H1 (cell line): ENCODE measurements at regions not wholly inside any gene's neighbourhood (a gene's known extent, or its start where the extent isn't known, plus 50 kb on each side); places are given as distances from the start of the nearest gene placed in this dataset.

Experiments used
- CTCF ChIA-PET: fragments of 300-600 bp; sonication (Branson Sonifier 250); formaldehyde crosslinking; loops from one replicate; lab custom pipeline; 2021; ENCODE audit not compliant: partially characterized antibody; lab: Charles Lee
- POLR2A ChIA-PET: fragments of 300-600 bp; sonication (Branson Sonifier 250); formaldehyde crosslinking; loops from one replicate; lab custom pipeline; 2021; ENCODE audit warnings: inconsistent platforms; ENCODE audit not compliant: partially characterized antibody; lab: Charles Lee
- DNase-seq, 2 experiments: peaks; one replicate each; pipeline versions ENCODE4 v3.0.0 to v3.0.0-alpha.2; 2010 to 2022; ENCODE audit warnings: low spot score in 2 of 2, low read depth in 1 of 2, mixed read lengths in 1 of 2
- FAIRE-seq: peaks from 2 replicates; lab custom pipeline; 2011; peaks lifted over from hg19 to GRCh38; lab: Jason Lieb, UNC
- H2AFZ ChIP-seq: 2 replicates; pipeline ENCODE4 v1.8.1; 2012; ENCODE audit warnings: low read length, inconsistent platforms
- H2AK5ac ChIP-seq: 2 replicates; pipeline ENCODE4 v1.6.1; 2013; ENCODE audit warnings: low read depth, low read length
- H2BK120ac ChIP-seq: replicated peaks from 2 replicates; pipeline ENCODE3; 2013; ENCODE audit warnings: low read depth, low read length, inconsistent platforms
- H2BK12ac ChIP-seq: 2 replicates; pipeline ENCODE4 v1.6.1; 2013; ENCODE audit warnings: low read depth, low read length
- H2BK15ac ChIP-seq: 2 replicates; pipeline ENCODE4 v1.6.1; 2013; ENCODE audit warnings: low read length
- H2BK20ac ChIP-seq: 2 replicates; pipeline ENCODE4 v1.6.1; 2013; ENCODE audit warnings: low read length
- H2BK5ac ChIP-seq: 2 replicates; pipeline ENCODE4 v1.6.1; 2013; ENCODE audit warnings: low read depth, low read length
- H3K14ac ChIP-seq: 2 replicates; pipeline ENCODE4 v1.6.1; 2013; ENCODE audit warnings: inconsistent platforms; ENCODE audit not compliant: insufficient read length
- H3K18ac ChIP-seq: 2 replicates; pipeline ENCODE4 v1.6.1; 2013; ENCODE audit warnings: low read length; ENCODE audit errors: extremely low read depth
- H3K23ac ChIP-seq: 2 replicates; pipeline ENCODE4 v1.6.1; 2013; ENCODE audit warnings: inconsistent platforms; ENCODE audit not compliant: insufficient read length
- H3K23me2 ChIP-seq: 2 replicates; pipeline ENCODE4 v1.6.1; 2013; ENCODE audit warnings: low read depth, low read length
- H3K27ac ChIP-seq: 2 replicates; pipeline ENCODE4 v1.6.1; 2011; ENCODE audit warnings: low read depth, low read length, inconsistent platforms
- H3K27me3 ChIP-seq, 4 experiments: replicated peaks in 1 of 4; 1 replicate in 1 of 4; 2 replicates in 3 of 4; pipeline versions ENCODE4 v1.6.1 to v1.8.1; 2011 to 2013; ENCODE audit warnings: low read length in 3 of 4, mild to moderate bottlenecking in 3 of 4, inconsistent platforms in 2 of 4, mixed read lengths in 2 of 4, moderate library complexity in 1 of 4; ENCODE audit not compliant: control insufficient read depth in 3 of 4, insufficient read depth in 3 of 4; ENCODE audit errors: extremely low read depth in 1 of 4
- H3K36me3 ChIP-seq, 4 experiments: 2 replicates each; pipeline versions ENCODE4 v1.6.1 to v1.8.1; 2011 to 2013; ENCODE audit warnings: mild to moderate bottlenecking in 4 of 4, low read length in 3 of 4, moderate library complexity in 2 of 4, control low read depth in 1 of 4, inconsistent platforms in 1 of 4; ENCODE audit not compliant: insufficient read depth in 4 of 4, control insufficient read depth in 2 of 4
- H3K4ac ChIP-seq: replicated peaks from 2 replicates; pipeline ENCODE3; 2013; ENCODE audit warnings: low read length, low read depth, mixed read lengths, inconsistent platforms; ENCODE audit not compliant: insufficient read length
- H3K4me1 ChIP-seq, 4 experiments: replicated peaks in 1 of 4; 1 replicate in 1 of 4; 2 replicates in 3 of 4; pipeline versions ENCODE4 v1.6.1 to v1.8.1; 2011 to 2013; ENCODE audit warnings: low read length in 3 of 4, inconsistent platforms in 2 of 4, mixed read lengths in 1 of 4; ENCODE audit not compliant: insufficient read depth in 4 of 4, control insufficient read depth in 3 of 4
- H3K4me2 ChIP-seq, 2 experiments: 2 replicates each; pipeline versions ENCODE4 v1.6.1 to v1.8.1; 2011 to 2013; ENCODE audit warnings: low read depth in 2 of 2, low read length in 2 of 2, control low read depth in 1 of 2, inconsistent platforms in 1 of 2, mild to moderate bottlenecking in 1 of 2; ENCODE audit not compliant: insufficient read depth in 1 of 2
- H3K4me3 ChIP-seq, 4 experiments: fragments of 200-600, 300-600 bp in 1 of 4; sonication (generic), shearing (Covaris generic), sonication (Bioruptor Twin) in 1 of 4; 2 replicates each; pipeline versions ENCODE4 v1.5.1 to v1.8.1; 2011 to 2016; ENCODE audit warnings: low read length in 4 of 4, low read depth in 3 of 4, control low read depth in 2 of 4, inconsistent platforms in 2 of 4, mild to moderate bottlenecking in 2 of 4, mixed read lengths in 1 of 4, moderate library complexity in 1 of 4; ENCODE audit not compliant: insufficient read depth in 2 of 4; ENCODE audit errors: extremely low read depth in 1 of 4
- H3K56ac ChIP-seq: replicated peaks from 2 replicates; pipeline ENCODE3; 2013; ENCODE audit warnings: low read depth, mild to moderate bottlenecking, mixed read lengths, low read length, inconsistent platforms; ENCODE audit not compliant: insufficient read length
- H3K79me1 ChIP-seq: 2 replicates; pipeline ENCODE4 v1.6.1; 2013; ENCODE audit warnings: low read depth, low read length, control low read depth
- H3K79me2 ChIP-seq, 2 experiments: 2 replicates each; pipeline versions ENCODE4 v1.6.1 to v1.8.1; 2012 to 2013; ENCODE audit warnings: low read length in 2 of 2, mild to moderate bottlenecking in 2 of 2, inconsistent platforms in 1 of 2; ENCODE audit not compliant: insufficient read depth in 2 of 2, control insufficient read depth in 1 of 2
- H3K9ac ChIP-seq, 4 experiments: replicated peaks in 1 of 4; 1 replicate in 1 of 4; 2 replicates in 3 of 4; pipeline versions ENCODE4 v1.6.1 to v1.8.1; 2011 to 2013; ENCODE audit warnings: low read depth in 3 of 4, low read length in 3 of 4, control low read depth in 2 of 4, mild to moderate bottlenecking in 2 of 4, moderate library complexity in 2 of 4, inconsistent platforms in 1 of 4; ENCODE audit errors: extremely low read depth in 1 of 4
- H3K9me3 ChIP-seq, 2 experiments: 2 replicates each; pipeline versions ENCODE4 v1.6.1 to v1.8.1; 2012 to 2013; ENCODE audit warnings: mild to moderate bottlenecking in 2 of 2, moderate library complexity in 2 of 2, control low read depth in 1 of 2, inconsistent platforms in 1 of 2, low read depth in 1 of 2, low read length in 1 of 2, mixed read lengths in 1 of 2; ENCODE audit not compliant: insufficient read depth in 2 of 2
- H4K20me1 ChIP-seq, 2 experiments: replicated peaks in 1 of 2; 2 replicates each; pipeline versions ENCODE3 to v1.8.1; 2011 to 2013; ENCODE audit warnings: inconsistent platforms in 2 of 2, low read length in 2 of 2, mild to moderate bottlenecking in 1 of 2; ENCODE audit not compliant: insufficient read depth in 2 of 2, control insufficient read depth in 1 of 2
- H4K5ac ChIP-seq: 2 replicates; pipeline ENCODE4 v1.6.1; 2013; ENCODE audit warnings: low read length, low read depth, mixed read lengths, inconsistent platforms; ENCODE audit not compliant: insufficient read length
- H4K8ac ChIP-seq: 2 replicates; pipeline ENCODE4 v1.8.0; 2013; ENCODE audit warnings: mild to moderate bottlenecking, moderate library complexity, low read length, inconsistent platforms; ENCODE audit not compliant: insufficient read depth; ENCODE audit errors: extremely low read depth
- H4K91ac ChIP-seq: replicated peaks from 2 replicates; pipeline ENCODE3; 2013; ENCODE audit warnings: low read length, mixed read lengths, inconsistent platforms; ENCODE audit not compliant: insufficient read length
- CHD1 ChIP-seq: IDR thresholded peaks from 2 replicates; pipeline ENCODE4 v1.6.1; 2012; ENCODE audit warnings: low read depth, low read length, improper control_type of control experiment
- GABPA ChIP-seq: IDR thresholded peaks from 2 replicates; pipeline ENCODE4 v1.6.1; 2011; ENCODE audit warnings: mild to moderate bottlenecking, low read length, moderate library complexity, borderline replicate concordance; ENCODE audit not compliant: insufficient read depth
- JUND ChIP-seq: IDR thresholded peaks from 2 replicates; pipeline ENCODE4 v1.6.1; 2011; ENCODE audit warnings: mild to moderate bottlenecking, improper control_type of control experiment, low read length
- KDM1A ChIP-seq: fragments of 200-600, 300-600 bp; sonication (generic); IDR thresholded peaks from 2 replicates; pipeline ENCODE4 v1.7.1; 2016; ENCODE audit warnings: mild to moderate bottlenecking, low read length, borderline replicate concordance
- SIRT6 ChIP-seq: IDR thresholded peaks from one replicate; pipeline ENCODE4 v1.7.1; 2012; ENCODE audit warnings: low read length, inconsistent platforms
- SP1 ChIP-seq: IDR thresholded peaks from 2 replicates; pipeline ENCODE4 v1.6.1; 2011; ENCODE audit warnings: low read depth, low read length
- SP4 ChIP-seq: IDR thresholded peaks from 2 replicates; pipeline ENCODE4 v1.6.1; 2012; ENCODE audit warnings: low read length, inconsistent platforms
- TAF1 ChIP-seq: IDR thresholded peaks from 2 replicates; pipeline ENCODE4 v1.6.1; 2011; ENCODE audit warnings: mild to moderate bottlenecking, low read depth, low read length
- WGBS, 2 experiments: shearing (Covaris generic) in 1 of 2; methylation state at CpG; one replicate each; pipeline versions ENCODE4 v1.1.6 to v1.1.7; 2013 to 2015; ENCODE audit warnings: low lambda C conversion rate in 2 of 2, mixed read lengths in 2 of 2, inconsistent platforms in 1 of 2, low coverage in 1 of 2, missing lambda C conversion rate in 1 of 2; ENCODE audit not compliant: insufficient replicate concordance in 2 of 2, insufficient coverage in 1 of 2, insufficient read length in 1 of 2; ENCODE audit errors: extremely low coverage in 1 of 2, missing lambda C conversion rate in 1 of 2; 5-methylcytosine and 5-hydroxymethylcytosine counted together

DNA sequence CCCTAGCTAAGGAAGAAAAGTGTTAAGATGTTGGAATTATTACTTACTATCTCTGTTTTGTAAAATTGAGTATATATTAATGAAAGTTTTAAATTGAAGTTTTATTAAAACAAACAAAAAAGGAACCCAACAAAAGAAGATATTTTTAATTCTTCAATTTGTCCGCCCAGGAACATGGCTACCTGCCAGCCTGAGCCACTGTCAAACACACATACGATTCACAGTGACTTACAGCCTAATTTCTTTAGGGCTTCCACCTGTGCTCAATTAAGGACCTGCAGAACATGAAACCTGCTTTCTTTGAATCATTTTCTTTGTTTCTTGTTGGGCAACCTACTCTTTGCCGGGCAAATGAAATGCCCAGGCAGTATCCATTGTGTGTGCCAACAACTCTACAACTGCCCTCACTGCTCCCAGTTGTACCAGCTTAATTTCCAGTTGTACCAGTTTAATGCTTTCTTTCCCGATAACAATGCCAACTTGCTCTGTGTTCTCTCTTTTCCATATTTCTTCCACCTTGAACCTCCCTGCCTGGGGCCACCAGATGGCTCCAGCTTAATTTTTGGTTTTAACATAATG, 181.7 kb downstream of the GBA3 start:
- CTCF ChIA-PET: interaction anchor here (4.1 kb wide), 1 partner anchor 22 kb away, joined by 27 read pairs; no protein-coding TSS in a partner anchor
- Histone ChIP-seq H2BK120ac (no peak overlapping the region), H3K4me1 (no peaks in the 10 kb centered on the region), H3K56ac (no peak overlapping the region), H4K20me1 (no peaks in the 10 kb centered on the region), H2BK15ac (no peak overlapping the region), H3K23me2 (no peaks in the 10 kb centered on the region), H3K9me3 (no peaks in the 10 kb centered on the region; a peak in 1 of 4 replicates), H2AFZ (no peak overlapping the region), H3K4me2 (no peak overlapping the region), H3K4ac (no peak overlapping the region), H2BK12ac (no peak overlapping the region), H4K91ac (no peak overlapping the region), H4K5ac (no peak overlapping the region), H4K8ac (no peak overlapping the region), H3K9ac (no peak overlapping the region), H3K36me3 (no peaks in the 10 kb centered on the region; a peak in 1 of 8 replicates), H3K27me3 (no peaks in the 10 kb centered on the region), H3K14ac (no peak overlapping the region), H2BK5ac (no peak overlapping the region), H3K79me1 (no peaks in the 10 kb centered on the region), H3K18ac (no peak overlapping the region), H3K27ac (no peak overlapping the region), H3K79me2 (no peaks in the 10 kb centered on the region), H3K23ac (no peak overlapping the region), H3K4me3 (no peak overlapping the region), H2AK5ac (no peak overlapping the region), H2BK20ac (no peak overlapping the region)
- POLR2A ChIA-PET: no interaction called here
- DNase-seq: no peak
- FAIRE-seq: no peak
- 88% methylated on average over 4 of the region's 4 CpGs; no CpG with 5 or more reads in 1 of the 2 experiments for WGBS, 2 experiments
- TF ChIP-seq CHD1 (no peak), GABPA (no peak), KDM1A (no peak), TAF1 (no peak), SIRT6 (no peak), SP1 (no peak), SP4 (no peak), JUND (no peak)
